NCI-H1105 treated with DMSO at 0.1 percent for 48 hours (cell line): ENCODE measurements at regions not wholly inside any gene's neighbourhood (a gene's known extent, or its start where the extent isn't known, plus 50 kb on each side); places are given as distances from the start of the nearest gene placed in this dataset.
"Not testable (repeated sequence)": the region's sequence is repeated elsewhere in the genome, so short reads cannot be mapped to it uniquely, and the experiment has no call there.

Experiments
- DNase-seq: peaks from one replicate; lab custom pipeline; 2025; lab: John Stamatoyannopoulos, UW

DNA sequence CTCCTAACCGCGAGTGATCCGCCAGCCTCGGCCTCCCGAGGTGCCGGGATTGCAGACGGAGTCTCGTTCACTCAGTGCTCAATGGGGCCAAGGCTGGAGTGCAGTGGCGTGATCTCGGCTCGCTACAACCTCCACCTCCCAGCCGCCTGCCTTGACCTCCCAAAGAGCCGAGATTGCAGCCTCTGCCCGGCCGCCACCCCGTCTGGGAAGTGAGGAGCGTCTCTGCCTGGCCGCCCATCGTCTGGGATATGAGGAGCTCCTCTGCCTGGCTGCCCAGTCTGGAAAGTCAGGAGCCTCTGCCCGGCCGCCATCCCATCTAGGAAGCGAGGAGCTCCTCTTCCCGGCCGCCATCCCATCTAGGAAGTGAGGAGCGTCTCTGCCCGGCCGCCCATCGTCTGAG lies 58.8 kb upstream of the ANKRD30BL start:
- DNase-seq: not testable (repeated sequence)

DNA sequence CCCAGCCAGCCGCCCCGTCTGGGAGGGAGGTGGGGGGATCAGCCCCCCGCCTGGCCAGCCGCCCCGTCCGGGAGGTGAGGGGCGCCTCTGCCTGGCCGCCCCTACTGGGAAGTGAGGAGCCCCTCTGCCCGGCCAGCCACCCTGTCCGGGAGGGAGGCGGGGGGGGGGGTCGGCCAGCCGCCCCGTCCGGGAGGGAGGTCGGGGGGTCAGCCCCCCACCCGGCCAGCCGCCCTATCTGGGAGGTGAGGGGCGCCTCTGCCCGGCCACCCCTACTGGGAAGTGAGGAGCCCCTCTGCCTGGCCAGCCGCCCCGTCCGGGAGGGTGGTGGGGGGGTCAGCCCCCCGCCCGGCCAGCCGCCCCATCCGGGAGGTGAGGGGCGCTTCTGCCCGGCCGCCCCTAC lies 60.1 kb upstream of the ANKRD30BL start:
- DNase-seq: not testable (repeated sequence)

DNA sequence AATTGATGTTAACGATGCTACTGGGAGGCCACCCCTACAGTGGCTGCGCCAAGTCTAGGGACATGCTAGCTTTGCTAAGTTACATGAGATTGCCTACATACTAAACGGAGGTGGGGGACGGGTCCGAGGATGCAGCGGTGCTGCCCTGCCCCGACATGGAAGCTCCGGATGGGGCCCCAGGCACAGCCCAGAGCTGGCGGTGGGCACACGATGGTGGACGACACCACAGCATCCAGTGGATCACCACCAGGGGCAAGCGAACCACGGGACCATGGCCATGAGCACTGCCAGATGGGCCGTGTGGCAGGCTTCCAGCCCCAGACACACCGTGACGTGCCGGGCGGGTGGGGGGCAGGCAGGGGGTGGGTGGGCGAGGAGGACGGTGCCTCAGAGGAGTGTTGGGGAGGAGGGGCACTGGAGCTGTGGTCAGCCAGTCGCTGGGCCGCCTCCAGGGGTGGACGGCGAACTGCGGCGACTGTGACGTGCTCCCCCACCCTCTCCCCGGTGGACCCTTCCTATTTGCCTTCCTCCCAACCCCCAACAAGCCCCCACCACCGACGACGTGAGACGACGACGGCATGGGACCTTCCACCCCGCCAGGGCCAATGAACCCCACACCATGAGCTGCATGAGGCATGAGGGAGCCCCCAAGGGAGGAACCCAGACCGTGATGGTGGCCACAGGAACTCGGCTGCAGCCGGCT lies 90.6 kb upstream of the ANKRD30BL start:
- DNase-seq: no peak

DNA sequence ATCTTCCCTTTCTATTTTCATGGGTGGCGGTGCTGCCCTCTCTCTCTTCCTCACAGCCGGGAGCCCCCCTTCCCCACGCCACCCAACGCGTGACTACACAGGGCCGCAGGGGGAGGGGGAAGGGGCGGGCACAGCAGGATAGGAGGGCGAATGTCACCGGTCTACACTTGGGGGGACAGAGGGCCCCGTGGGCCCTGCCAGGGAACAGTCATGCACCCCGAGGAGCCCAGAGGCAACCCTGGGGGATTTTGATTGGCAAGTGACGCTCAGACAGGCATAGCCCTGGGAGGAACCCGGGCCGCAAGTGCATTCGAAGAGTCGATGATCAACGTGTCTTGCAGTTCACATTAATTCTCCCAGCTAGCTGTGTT lies 91.1 kb upstream of the ANKRD30BL start:
- no peak for DNase-seq

DNA sequence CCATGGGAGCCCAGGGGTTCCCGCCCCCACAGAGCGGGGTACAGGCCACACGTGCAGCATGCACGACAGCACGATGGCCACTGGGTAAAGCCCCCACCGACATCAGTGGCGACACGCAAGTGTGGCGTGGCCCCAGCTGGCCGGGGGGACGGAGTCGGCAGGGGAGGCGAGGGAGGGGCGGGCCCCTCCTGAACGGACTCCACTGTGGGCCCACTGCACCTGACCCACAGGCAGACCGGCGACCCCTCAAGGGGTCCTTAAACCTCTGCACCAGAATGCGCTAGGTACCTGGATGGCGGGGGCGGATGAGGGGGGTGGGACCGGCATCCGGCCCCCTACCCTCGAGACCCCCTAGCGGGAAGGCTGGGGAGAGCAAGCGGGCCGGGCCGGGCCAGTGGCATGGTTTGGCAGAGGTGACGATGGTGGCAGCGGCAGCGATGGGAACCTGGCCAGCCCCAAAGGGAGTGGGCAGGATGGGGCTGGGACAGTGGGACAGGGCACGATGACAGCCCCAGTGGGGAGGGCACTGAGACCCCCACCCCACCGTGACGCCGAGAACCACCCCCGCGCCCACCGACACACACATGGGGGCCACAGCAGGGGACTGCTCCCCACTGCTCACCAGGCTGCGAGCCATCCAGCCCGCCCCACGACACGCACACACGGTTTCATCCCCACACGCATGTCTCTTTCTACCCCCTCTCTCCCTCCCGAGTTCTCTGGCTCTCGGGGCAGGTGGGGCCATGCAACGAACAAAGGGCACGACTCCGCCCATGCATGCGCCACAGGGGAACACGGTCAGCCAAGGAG lies 91.9 kb upstream of the ANKRD30BL start:
- no peak for DNase-seq

DNA sequence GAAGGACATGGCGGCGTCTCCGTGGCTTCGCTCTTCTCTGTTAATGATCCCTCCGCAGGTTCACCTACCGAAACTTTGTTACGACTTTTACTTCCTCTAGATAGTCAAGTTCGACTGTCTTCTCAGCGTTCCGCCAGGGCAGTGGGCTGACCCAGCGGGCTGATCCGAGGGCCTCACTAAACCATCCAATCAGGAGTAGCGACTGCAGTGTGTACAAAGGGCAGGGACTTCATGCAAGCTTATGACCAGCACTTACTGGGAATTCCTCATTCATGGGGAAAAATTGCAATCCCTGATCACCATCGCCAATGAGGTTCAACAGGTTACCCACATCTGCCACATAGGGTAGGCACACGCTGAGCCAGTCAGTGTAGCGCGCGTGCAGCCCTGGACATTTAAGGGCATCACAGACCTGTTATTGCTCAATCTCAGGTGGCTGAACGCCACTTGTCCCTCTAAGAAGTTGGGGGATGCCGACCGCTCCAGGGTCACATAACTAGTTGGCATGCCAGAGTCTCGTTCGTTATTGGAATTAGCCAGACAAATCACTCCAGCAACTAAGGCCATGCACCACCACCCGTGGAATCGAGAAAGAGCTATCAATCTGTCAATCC lies 92.7 kb upstream of the ANKRD30BL start:
- DNase-seq: not testable (repeated sequence)

DNA sequence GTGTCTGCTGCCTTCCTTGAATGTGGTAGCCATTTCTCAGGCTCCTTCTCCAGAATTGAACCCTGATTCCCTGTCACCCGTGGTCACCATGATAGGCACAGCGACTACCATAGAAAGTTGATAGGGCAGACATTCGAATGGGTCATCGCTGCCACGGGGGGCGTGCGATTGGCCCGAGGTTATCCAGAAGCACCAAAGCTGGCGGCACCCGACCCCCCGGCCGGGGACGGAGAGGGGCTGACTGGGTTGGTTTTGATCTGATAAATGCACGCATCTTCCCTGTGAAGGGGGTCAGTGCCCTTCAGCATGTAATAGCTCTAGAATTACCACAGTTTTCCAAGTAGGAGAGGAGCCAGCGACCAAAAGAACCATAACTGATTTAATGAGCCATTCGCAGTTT lies 94.0 kb upstream of the ANKRD30BL start:
- DNase-seq: no peak

DNA sequence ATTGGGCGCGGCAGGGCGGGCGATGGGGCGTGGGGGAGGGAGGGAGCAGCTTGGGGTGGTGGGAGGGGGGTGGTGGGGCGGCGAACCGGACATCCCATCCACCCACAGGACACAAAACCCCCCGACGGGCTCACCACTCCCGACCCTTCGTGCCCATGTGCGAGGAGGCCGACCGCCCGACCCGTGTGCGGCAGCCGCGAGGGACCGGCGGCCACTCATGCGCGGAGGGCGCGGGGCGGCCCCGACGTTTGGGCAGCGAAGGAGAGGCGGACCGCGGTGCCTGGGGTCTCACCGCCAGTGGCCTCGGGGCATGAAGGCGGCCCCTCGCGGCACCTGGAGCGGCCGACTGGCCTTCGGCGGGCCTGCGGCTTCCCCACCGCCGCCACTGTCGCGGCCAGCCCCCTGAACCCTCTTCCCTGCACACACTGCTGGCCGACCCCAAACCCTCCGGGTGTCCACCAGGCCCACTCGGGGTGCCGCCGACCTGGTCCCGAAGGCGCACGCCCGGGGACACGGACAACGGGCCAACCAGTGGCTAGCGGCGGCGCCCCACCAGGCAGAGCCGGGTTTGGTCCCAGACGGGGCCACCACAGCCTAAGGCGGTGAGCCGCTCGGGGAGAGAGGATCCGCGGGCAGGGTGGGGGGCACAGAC lies 94.6 kb upstream of the ANKRD30BL start:
- no peak for DNase-seq

DNA sequence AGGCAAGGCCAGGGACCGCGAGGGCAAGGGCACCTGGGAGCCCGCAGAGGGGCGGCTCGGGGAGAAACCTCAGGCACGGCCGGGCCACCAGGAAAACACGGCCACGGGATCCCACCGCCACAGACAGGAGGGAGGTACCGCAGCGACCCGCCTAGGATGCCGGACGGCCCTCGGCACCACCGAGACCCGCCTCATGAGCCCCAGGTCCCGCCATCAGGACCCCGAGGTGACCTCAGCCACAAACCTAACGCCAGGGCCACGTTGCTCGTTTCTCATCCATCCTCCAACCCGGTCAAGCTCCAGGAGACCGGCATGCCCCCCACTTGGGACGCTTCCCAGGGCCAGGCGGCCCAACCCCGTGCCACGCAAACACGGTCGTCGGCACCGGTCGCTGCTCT lies 95.2 kb upstream of the ANKRD30BL start:
- DNase-seq: not testable (repeated sequence)

DNA sequence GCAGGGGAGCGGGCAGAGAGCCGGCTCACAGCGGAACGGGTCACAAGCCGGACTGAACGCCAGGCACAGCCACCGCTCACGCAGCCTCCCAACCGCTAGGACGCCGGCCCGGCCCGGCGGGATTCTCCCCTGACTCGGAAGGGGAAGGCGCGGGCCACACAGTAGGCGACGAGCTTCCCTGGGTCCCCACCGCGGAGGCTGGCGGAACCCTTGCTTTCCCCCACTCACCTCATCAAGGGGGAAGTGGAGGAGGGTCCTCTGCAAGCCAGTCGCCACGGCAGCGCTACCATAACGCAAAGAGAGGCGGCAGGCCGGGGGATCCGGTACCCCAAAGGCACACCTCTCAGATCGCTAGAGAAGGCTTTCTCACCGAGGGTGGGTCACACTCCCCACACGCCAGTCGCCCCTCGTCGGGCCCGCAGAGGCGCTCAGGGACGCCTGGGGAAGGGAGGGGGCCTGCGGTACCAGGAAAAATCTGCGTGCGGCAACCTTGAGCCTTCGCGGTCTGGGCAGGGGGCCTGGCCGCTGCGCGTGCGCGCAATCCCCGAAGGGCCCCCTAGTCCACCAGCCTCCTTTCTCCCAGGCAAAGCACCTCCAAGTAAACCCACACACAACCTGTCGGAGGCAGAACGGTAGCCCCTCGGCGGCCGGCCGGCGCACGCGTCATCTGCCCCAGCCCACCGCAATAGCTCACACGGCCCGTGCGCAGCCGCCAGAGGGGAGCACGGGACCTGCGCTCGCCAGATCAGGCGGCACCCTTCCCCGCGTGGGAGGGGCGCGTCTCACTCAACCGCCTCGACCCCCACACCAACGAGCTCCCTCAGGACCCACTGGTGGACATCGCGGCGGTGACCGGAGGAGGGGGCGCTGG lies 95.8 kb upstream of the ANKRD30BL start:
- not testable (repeated sequence) for DNase-seq

DNA sequence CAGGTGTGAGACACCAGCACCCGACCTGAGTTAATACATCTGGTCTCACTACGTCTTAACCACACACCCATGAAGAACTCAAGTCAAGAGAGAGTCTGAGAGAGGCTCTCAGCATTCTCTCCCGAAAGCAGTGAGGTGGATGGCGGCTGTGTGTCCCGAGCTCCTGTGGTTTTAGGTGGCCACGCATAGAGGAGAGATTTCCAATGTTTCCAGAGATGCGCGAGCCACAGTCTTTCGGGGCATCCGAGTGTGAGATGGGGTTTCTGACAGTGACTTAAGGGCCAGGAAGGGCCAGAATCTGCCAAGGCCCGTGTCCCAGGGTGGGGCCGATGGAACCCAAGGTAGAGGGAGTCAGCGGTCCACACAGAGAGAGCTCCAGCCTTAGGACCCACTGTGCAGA lies 97.5 kb upstream of the ANKRD30BL start:
- DNase-seq: not testable (repeated sequence)

DNA sequence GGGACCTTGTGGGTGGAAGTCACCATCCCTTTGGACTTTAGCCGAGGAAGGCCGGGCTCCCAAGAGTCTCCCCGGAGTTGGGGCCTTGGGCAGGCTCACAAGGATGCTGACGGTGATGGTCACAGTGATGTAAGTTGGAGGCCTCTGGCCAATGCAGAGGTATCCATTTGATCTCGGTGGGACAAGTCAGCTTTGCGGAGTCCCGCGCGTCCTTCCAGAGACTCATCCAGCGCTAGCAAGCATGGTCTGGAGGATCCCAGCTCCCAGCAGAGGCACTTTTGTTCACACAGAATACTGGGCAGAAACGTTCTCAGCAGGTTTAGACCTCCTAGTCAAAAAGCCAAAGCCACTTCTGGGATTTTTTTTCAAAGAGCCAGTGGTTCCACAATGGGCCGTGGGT lies 103.8 kb upstream of the ANKRD30BL start:
- DNase-seq: not testable (repeated sequence)

DNA sequence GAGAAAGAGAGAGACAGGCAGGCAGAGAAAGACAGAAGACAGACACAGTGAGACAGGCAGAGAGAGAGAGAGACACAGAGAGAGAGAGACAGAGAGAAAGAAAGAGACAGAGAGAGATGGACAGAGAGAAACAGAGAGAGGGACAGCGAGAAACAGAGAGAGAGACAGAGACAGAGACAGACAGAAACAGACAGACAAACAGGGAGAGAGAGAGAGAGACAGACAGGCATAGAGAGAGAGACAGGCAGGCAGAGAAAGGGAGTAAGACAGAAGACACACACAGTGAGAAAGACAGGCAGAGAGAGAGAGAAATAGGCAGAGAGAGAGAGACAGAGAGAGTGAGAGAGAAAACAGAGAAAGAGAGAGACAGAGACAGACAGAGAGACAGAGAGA lies 105.3 kb upstream of the ANKRD30BL start:
- no peak for DNase-seq

DNA sequence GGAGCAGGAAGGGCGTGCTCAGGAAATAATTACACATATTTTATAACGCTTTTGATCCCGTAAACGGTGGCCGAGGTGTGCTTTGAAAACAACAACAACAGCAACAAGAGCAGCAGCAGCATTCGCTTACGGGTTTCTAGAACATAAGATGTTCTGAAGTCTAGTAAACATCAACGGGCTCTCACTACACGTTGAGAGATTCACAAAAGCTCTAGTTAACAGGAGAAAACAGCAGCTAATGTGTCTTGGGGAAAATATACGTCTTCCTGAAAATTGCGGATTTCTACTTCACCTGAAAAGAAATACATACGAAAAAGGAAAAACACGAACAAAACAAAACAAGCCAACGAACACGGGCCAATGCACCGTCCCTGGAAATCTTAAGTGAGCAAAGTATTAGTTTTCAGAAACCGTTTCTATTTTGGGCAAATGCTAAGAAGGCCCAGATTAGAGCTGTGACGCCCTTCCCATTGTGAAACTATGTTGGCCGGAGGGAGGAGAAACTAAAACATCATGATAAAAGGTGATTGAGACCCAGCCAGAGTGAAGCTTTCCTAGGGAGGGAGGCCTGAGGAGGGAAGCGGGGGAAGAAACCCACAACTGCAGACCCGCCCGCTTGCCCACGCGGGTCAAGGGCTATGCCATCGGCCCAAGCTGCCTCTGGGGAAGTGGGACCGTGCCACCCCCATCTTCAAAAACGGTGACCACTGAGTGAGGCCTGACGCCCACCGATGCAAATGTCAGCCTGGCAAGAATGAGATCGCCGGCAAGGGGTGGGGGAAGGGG lies 105.9 kb upstream of the ANKRD30BL start:
- not testable (repeated sequence) for DNase-seq

DNA sequence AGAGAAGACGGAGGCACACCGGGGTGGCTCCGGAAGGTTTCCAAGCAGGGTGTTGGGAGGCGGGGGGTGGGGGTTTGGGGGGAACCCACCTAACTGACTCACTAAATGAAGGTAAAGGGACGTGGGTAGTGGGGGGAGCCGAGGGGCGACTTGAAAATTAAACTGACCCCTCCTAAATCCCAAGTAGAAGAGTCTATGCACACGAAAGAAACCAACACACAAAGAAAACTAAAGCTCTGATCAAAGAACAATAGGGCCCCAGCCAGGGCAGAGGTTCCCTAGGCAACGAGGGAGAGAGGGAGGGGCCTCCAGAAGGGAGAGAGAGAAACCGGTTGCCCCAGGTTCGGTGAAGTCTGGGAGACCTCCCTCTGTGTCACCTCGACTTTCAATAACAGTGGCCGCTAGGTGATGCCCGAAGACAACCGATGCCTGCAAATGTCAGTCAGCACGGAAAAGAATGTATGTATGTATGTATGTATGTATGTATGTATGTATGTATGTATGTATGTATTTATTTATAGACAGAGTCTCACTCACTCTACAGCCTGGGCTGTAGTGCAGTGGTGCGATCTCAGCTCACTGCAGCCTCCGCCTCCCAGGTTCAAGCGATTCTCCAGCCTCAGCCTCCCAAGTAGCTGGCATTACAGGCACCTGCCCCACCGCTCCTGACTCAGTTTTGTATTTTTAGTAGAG lies 106.7 kb upstream of the ANKRD30BL start:
- DNase-seq: not testable (repeated sequence)

DNA sequence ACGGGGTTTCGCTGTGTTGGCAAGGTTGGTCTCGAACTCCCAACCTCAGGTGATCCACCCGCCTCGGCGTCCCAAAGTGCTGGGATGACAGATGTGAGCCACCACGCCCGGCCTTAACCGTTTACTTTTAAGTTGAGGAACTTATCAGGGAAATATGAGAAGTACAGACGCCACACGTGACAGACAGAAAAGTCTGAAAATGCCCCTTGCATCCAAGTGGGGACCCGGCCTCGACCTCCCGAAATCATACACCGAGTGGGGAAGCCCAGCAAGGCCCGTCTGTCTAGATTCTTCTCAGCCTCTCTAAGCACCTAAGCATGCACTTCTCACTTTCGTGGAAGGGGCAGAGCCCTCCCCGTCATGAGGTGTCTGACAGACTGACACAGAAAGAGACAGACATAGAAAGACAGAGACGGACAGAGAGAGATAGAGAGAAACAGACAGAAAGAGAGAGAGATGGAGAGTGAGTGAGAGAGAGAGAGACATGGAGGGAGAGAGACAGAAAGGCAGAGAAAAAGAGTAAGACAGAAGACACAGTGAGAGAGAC lies 107.3 kb upstream of the ANKRD30BL start:
- no peak for DNase-seq

DNA sequence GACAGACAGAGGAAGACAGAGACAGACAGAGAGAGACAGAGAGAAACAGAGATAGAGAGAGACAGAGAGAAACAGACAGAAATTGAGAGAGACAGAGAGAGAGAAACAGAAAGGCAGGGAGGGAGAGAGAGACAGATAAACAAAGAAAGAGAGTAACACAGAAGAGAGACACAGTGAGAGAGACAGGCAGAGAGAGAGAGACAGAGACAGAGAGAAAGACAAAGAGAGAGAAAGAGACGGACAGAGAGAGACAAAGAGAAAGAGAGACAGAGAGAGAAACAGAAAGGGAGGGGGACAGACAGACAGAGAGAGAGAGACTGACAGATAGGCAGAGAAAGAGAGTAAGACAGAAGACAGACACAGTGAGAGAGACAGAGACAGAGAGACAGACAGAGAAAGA lies 108.5 kb upstream of the ANKRD30BL start:
- no peak for DNase-seq

DNA sequence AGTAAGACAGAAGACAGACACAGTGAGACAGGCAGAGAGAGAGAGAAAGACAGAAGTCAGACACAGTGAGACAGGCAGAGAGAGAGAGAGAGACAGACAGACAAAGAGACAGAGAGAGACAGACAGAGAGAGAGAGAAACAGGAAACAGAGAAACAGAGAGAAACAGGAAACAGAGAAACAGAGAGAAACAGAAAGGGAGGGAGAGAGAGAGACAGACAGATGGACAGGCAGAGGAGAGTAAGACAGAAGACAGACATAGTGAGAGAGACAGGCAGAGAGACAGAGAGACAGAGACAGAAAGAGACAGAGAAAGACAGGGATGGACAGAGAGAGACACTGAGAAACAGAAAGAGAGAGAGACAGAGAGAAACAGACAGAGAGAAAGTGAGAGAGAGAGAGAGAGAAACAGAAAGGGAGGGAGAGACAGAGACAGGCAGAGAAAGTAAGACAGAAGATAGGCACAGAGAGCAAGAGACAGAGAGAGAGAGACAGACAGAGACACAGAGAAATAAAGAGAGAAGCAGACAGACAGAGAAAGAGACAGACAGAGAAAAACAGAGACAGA lies 109.3 kb upstream of the ANKRD30BL start:
- DNase-seq: no peak

DNA sequence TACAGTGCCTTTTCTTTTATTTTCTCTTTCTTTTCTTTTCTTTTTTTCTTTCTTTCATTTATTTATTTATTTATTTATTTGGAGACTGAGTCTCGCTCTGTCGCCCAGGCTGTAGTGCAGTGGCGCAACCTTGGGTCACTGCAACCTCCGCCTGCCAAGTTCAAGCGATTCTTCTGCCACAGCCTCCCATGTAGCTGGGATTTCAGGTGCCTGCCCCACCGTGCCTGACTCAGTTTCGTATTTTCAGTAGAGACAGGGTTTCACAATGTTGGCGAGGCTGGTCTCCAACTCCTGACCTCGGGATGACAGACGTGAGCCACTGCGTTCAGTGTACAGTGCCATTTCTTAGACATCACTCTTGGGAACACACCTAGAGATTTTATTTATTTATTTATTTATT lies 110.0 kb upstream of the ANKRD30BL start:
- not testable (repeated sequence) for DNase-seq

DNA sequence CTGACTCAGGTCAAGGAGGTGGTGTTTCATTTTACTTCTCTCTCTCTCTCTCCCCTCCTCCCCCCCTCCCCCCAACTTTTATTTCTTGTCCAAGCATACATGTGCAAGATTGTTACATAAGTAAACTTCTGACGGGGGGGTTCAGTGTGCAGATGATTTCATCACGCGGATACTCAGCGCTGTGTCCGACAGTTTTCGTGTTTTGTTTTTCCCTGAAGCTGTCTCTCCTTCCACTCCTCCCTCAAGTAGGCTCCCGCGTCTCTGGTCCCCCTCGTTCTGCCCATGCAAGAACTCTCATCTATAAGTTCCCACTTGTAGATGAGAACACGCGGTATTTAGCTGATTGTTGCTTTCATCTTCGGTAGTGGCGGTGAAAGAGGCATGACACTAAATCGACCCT lies 111.0 kb upstream of the ANKRD30BL start:
- DNase-seq: no peak
